Keratinocyte (primary cell): ENCODE measurements at regions not wholly inside any gene's neighbourhood (a gene's known extent, or its start where the extent isn't known, plus 50 kb on each side); places are given as distances from the start of the nearest gene placed in this dataset.

Experiments
- DNase-seq: peaks from one replicate; pipeline ENCODE4 v3.0.0-alpha.2; 2011; ENCODE audit warnings: low read depth, missing footprints, low spot score
- FAIRE-seq: peaks from 2 replicates; lab custom pipeline; 2011; peaks lifted over from hg19 to GRCh38; lab: Jason Lieb, UNC
- H2AFZ ChIP-seq: 2 replicates; pipeline ENCODE4 v1.6.0; 2012; ENCODE audit warnings: low read length, control low read depth, inconsistent platforms; ENCODE audit not compliant: control insufficient read depth
- H3K27ac ChIP-seq: 2 replicates; pipeline ENCODE4 v1.5.1; 2011; ENCODE audit warnings: low read length; ENCODE audit not compliant: control insufficient read depth, insufficient read depth
- H3K27me3 ChIP-seq: 3 replicates; pipeline ENCODE4 v1.6.0; 2011; ENCODE audit warnings: low read length; ENCODE audit not compliant: control insufficient read depth, insufficient read depth; ENCODE audit errors: extremely low read depth
- H3K36me3 ChIP-seq, 2 experiments: 2 replicates in 1 of 2; 3 replicates in 1 of 2; pipeline ENCODE4 v1.5.1; 2011; ENCODE audit warnings: low read length in 2 of 2, mild to moderate bottlenecking in 1 of 2; ENCODE audit not compliant: control insufficient read depth in 2 of 2, insufficient read depth in 2 of 2; ENCODE audit errors: extremely low read depth in 1 of 2
- H3K4me1 ChIP-seq: 3 replicates; pipeline ENCODE4 v1.5.1; 2011; ENCODE audit warnings: low read length; ENCODE audit not compliant: control insufficient read depth, insufficient read depth; ENCODE audit errors: extremely low read depth
- H3K4me2 ChIP-seq: 3 replicates; pipeline ENCODE4 v1.6.0; 2011; ENCODE audit warnings: low read depth, low read length; ENCODE audit not compliant: control insufficient read depth, insufficient read depth; ENCODE audit errors: extremely low read depth
- H3K4me3 ChIP-seq, 3 experiments: fragments of 200-600 bp in 1 of 3; sonication (generic) in 1 of 3; 2 replicates in 2 of 3; 3 replicates in 1 of 3; pipeline ENCODE4 v1.5.1; 2011 to 2016; ENCODE audit warnings: low read length in 3 of 3, mild to moderate bottlenecking in 3 of 3, control low read depth in 2 of 3, inconsistent platforms in 1 of 3, low read depth in 1 of 3, mixed read lengths in 1 of 3, mixed run types in 1 of 3, moderate library complexity in 1 of 3; ENCODE audit not compliant: control insufficient read depth in 2 of 3, insufficient read depth in 2 of 3; ENCODE audit errors: extremely low read depth in 1 of 3
- H3K79me2 ChIP-seq: 2 replicates; pipeline ENCODE4 v1.6.0; 2012; ENCODE audit warnings: low read length; ENCODE audit not compliant: control insufficient read depth, insufficient read depth
- H3K9ac ChIP-seq: 3 replicates; pipeline ENCODE4 v1.6.0; 2011; ENCODE audit warnings: low read length; ENCODE audit not compliant: control insufficient read depth, insufficient read depth; ENCODE audit errors: extremely low read depth
- H3K9me1 ChIP-seq: 3 replicates; pipeline ENCODE4 v1.6.0; 2011; ENCODE audit warnings: low read length; ENCODE audit not compliant: control insufficient read depth, insufficient read depth; ENCODE audit errors: extremely low read depth
- H3K9me3 ChIP-seq: 2 replicates; pipeline ENCODE4 v1.5.1; 2012; ENCODE audit warnings: low read depth, low read length; ENCODE audit not compliant: control insufficient read depth
- H4K20me1 ChIP-seq: 3 replicates; pipeline ENCODE4 v1.6.0; 2011; ENCODE audit warnings: low read length; ENCODE audit not compliant: control insufficient read depth, insufficient read depth; ENCODE audit errors: extremely low read depth
- CTCF ChIP-seq, 3 experiments: IDR thresholded peaks in 1 of 3; conservative IDR thresholded peaks in 1 of 3; optimal IDR thresholded peaks in 1 of 3; 2 replicates in 2 of 3; 3 replicates in 1 of 3; pipeline versions ENCODE3 to v1.5.1; 2011; ENCODE audit warnings: low read length in 3 of 3, mild to moderate bottlenecking in 3 of 3, moderate library complexity in 2 of 3, control low read depth in 1 of 3, inconsistent platforms in 1 of 3; ENCODE audit not compliant: insufficient read depth in 2 of 3; ENCODE audit errors: extremely low read depth in 1 of 3
- EZH2 ChIP-seq: IDR thresholded peaks from one replicate; pipeline ENCODE4 v1.6.1; 2012; ENCODE audit warnings: inconsistent platforms, mild to moderate bottlenecking, low read length, moderate library complexity
- dilution Hi-C: fragments of 300-500 bp; cut with MboI; formaldehyde crosslinking; loops from one replicate; pipeline ENCODE4 v1.7.0; 2020; ENCODE audit warnings: low sequenced_read_pairs; ENCODE audit not compliant: extremely low pct_ligation_motif_present

- H3K4me1 ChIP-seq = no peaks in the 10 kb centered on the region
- DNase-seq (no peak), FAIRE-seq (no peak)
- no peak overlapping the region for H3K4me2 ChIP-seq
- dilution Hi-C loops = no loop called here
- no peaks in the 10 kb centered on the region for H3K9me1 ChIP-seq
- no peaks in the 10 kb centered on the region for H4K20me1 ChIP-seq
- no peak overlapping the region for H3K9ac ChIP-seq
- H3K36me3 ChIP-seq = no peaks in the 10 kb centered on the region
- H3K4me3 ChIP-seq = no peak overlapping the region
- no peak overlapping the region for H2AFZ ChIP-seq
- no peaks in the 10 kb centered on the region for H3K27me3 ChIP-seq
- no peaks in the 10 kb centered on the region for H3K9me3 ChIP-seq
- no peak overlapping the region for H3K27ac ChIP-seq
- TF ChIP-seq CTCF (optimal IDR thresholded peaks at IDR 0.05 in 1 of 3, IDR thresholded peaks at IDR 0.05 in 1 of 3, conservative IDR thresholded peaks at IDR 0.05 in 1 of 3; ENCODE audit: extremely low read depth in 1 of 3, insufficient read depth in 2 of 3, low read length in 3 of 3) (no peak), EZH2 (no peak)
- no peaks in the 10 kb centered on the region for H3K79me2 ChIP-seq
Observed at GRCh38 chr15:36498401-36498800, 81.0 kb upstream of the CDIN1 start.

- dilution Hi-C loops = no loop called here
- no peaks in the 10 kb centered on the region for H3K9me3 ChIP-seq
- H3K4me3 ChIP-seq = no peak overlapping the region
- H3K27ac ChIP-seq = no peak overlapping the region
- H3K27me3 ChIP-seq = no peaks in the 10 kb centered on the region
- no peak for FAIRE-seq
- H4K20me1 ChIP-seq = no peaks in the 10 kb centered on the region
- TF ChIP-seq EZH2 = no peak
- TF ChIP-seq CTCF (optimal IDR thresholded peaks at IDR 0.05 in 1 of 3, IDR thresholded peaks at IDR 0.05 in 1 of 3, conservative IDR thresholded peaks at IDR 0.05 in 1 of 3; ENCODE audit: extremely low read depth in 1 of 3, insufficient read depth in 2 of 3, low read length in 3 of 3) = no peak
- no peaks in the 10 kb centered on the region for H3K9me1 ChIP-seq
- H3K36me3 ChIP-seq = no peaks in the 10 kb centered on the region
- H3K4me1 ChIP-seq = no peaks in the 10 kb centered on the region
- no peaks in the 10 kb centered on the region for H3K79me2 ChIP-seq
- DNase-seq = no peak
- no peak overlapping the region for H3K4me2 ChIP-seq
- H2AFZ ChIP-seq = no peak overlapping the region
- H3K9ac ChIP-seq = no peak overlapping the region
Observed at GRCh38 chr15:36498916-36499315, 80.5 kb upstream of the CDIN1 start.
